Hepatocyte (in vitro differentiated cells): ENCODE measurements at regions not wholly inside any gene's neighbourhood (a gene's known extent, or its start where the extent isn't known, plus 50 kb on each side); places are given as distances from the start of the nearest gene placed in this dataset.

Source experiments
- CTCF ChIP-seq: fragments of 200-600 bp; sonication (generic); IDR thresholded peaks from 2 replicates; pipeline ENCODE4 v1.5.1; 2016; ENCODE audit warnings: antibody characterized with exemption, mild to moderate bottlenecking; ENCODE audit not compliant: poor library complexity
- EZH2phosphoT487 ChIP-seq: fragments of 200-600 bp; sonication (generic); IDR thresholded peaks from one replicate; pipeline ENCODE4 v1.6.1; 2018; ENCODE audit warnings: antibody characterized with exemption, mild to moderate bottlenecking, low read depth, moderate library complexity; ENCODE audit not compliant: unreplicated experiment, severe bottlenecking

- TF ChIP-seq CTCF, result no peak
- TF ChIP-seq EZH2phosphoT487, result no peak
Measured at GRCh38 chrX:42463706-42464490, 314.1 kb downstream of the PPP1R2C start.
